ENCODE measurements at regions not wholly inside any gene's neighbourhood (a gene's known extent, or its start where the extent isn't known, plus 50 kb on each side); places are given as distances from the start of the nearest gene placed in this dataset.

DNA sequence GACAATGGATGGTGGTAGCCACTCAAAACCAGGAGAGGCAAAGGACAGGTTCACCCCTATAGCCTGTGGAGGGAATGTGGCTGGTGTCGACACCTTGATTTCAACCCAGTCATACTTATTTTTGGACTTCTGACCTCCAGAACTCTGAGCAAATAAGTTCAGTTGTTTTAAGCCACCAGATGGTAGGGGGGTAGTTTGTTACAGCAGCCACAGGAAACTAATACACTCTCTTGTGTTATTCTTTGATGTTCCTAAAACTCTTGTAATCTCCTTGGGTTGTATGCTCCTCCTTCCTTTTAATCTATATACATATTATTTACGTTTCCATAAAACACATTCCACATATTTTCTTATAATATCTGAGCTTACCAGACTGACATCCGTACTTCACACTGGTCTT, 65.9 kb downstream of the ZBTB18 start:
- TF ChIP-seq FOXA1 (IDR thresholded peaks at IDR 0.05): no peak
- TF ChIP-seq SUZ12 (IDR thresholded peaks at IDR 0.05): no peak
- no peak for TF ChIP-seq BHLHE40 (IDR thresholded peaks at IDR 0.05; ENCODE audit: borderline replicate concordance)
- TF ChIP-seq CTBP1 (IDR thresholded peaks at IDR 0.05; ENCODE audit: borderline replicate concordance): no peak
- no peak for TF ChIP-seq FOXK2 (IDR thresholded peaks at IDR 0.05)
- no peak for TF ChIP-seq NFRKB (IDR thresholded peaks at IDR 0.05)
